GM10266 (cell line): ENCODE measurements at regions not wholly inside any gene's neighbourhood (a gene's known extent, or its start where the extent isn't known, plus 50 kb on each side); places are given as distances from the start of the nearest gene placed in this dataset.

ENCODE experiments used
- DNase-seq: peaks from one replicate; pipeline ENCODE4 v3.0.0; 2012; ENCODE audit errors: extremely low spot score
- CTCF ChIP-seq: IDR thresholded peaks from 2 replicates; pipeline ENCODE4 v1.5.1; 2012; ENCODE audit warnings: mild to moderate bottlenecking, low read depth; ENCODE audit not compliant: control insufficient read depth, insufficient read depth; ENCODE audit errors: missing control alignments

DNA sequence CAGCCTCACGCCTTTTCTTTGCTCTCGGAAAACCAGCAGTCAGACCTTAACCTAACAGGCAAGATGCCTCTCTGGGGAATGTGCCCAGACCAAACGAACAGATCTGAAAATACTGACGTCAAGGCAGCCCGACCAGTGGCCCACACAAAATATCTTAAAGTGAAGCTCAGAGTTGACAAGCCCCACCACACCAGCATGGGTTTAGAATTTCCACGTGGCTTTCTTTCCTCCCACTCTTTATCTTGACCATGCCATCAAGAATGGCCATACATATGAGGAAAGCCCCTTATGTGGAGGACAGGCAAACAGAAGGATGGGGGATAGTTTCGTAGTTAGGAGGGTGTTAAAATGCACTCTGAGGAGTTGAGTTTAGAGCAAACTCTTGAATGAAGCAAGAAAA, 89.8 kb downstream of the MRPL32 start:
- no peak for TF ChIP-seq CTCF
- DNase-seq, result no peak

DNA sequence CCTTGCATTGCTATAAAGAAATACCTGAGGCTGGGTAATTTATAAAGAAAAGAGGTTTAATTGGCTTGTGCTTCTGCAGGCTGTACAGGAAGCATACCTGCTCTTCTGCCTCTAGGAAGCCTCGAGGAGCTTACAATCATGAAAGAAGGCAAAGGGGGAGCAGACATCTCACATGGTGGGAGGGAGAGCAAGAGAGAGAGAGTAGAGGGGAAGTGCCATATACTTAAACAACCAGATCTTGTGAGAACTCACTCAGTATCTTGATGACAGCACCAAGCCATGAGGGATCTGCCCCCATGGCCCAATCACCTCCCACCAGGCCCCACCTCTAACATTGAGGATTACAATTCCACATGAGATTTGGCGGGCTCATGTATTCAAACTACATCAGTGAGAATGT, 79.1 kb upstream of the HECW1 start:
- TF ChIP-seq CTCF, result no peak

DNA sequence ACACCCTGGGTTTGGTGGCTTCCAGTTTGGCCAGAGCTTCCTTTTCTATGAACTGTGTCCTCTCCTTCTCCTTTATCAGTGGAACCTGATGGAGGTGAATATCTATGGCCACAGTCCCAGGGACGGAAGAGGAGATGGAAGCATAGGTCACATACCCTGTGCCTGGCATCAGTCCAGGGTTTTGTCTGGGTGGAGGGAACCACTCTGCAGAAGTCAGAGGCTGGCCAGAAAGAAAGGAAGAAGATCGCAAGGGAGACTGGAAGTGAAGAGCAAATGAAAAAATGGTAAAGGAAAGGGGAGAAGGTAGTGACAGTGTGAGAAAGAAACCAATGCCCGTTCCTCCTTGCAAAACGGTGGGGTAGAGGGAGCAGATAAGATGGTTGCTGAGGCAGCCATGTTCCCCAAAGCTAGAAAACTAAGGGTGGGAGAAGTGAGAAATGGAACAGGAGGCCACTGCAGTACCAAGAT, 77.9 kb upstream of the HECW1 start:
- no peak for DNase-seq
- TF ChIP-seq CTCF, result no peak

More for the DNA sequence above, 79.1 kb upstream of the HECW1 start:
- DNase-seq, result no peak

- TF ChIP-seq CTCF, result no peak
- no peak for DNase-seq
Observed at GRCh38 chr7:43037531-43037930, 74.9 kb upstream of the HECW1 start.

DNA sequence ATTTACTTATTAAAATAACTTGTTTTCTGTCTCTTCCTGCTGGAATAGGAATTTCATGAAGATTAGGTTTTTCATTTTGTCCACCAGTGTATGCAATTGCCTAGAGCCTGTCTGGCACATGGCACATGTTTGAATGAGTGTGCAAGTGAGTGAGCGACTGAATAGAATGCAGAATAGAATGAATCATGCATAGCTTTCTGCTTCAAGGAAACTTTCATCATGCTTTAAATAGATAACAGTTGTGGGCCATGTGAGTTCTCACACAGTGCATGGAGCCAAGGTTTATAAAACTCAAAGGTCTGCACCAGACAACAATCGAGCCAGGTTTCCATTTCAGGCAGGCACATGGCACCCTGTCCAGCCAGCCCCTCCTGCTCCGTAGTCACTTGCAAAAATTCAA, 74.2 kb upstream of the HECW1 start:
- DNase-seq, result no peak
- TF ChIP-seq CTCF, result no peak

GRCh38 chr7:43039346-43039745, 73.1 kb upstream of the HECW1 start:
- TF ChIP-seq CTCF, result no peak
- DNase-seq, result no peak

GRCh38 chr7:43040461-43040860, 72.0 kb upstream of the HECW1 start:
- no peak for DNase-seq
- TF ChIP-seq CTCF, result no peak
